ENCODE measurements at regions not wholly inside any gene's neighbourhood (a gene's known extent, or its start where the extent isn't known, plus 50 kb on each side); places are given as distances from the start of the nearest gene placed in this dataset.

GRCh38 chr13:111484959-111485358 lies 164.5 kb downstream of the TEX29 start (continued):
- TF ChIP-seq CTCF (IDR thresholded peaks at IDR 0.05): no peak
- no peak for TF ChIP-seq JAZF1 (CRISPR knock-in tag; IDR thresholded peaks at IDR 0.05)
- TF ChIP-seq RELA (CRISPR knock-in tag; IDR thresholded peaks at IDR 0.05; ENCODE audit: borderline replicate concordance): no peak
- TF ChIP-seq CDX4 (CRISPR knock-in tag; IDR thresholded peaks at IDR 0.05; ENCODE audit: borderline replicate concordance): no peak
- no peak for TF ChIP-seq GRHL2 (CRISPR knock-in tag; IDR thresholded peaks at IDR 0.05; ENCODE audit: insufficient replicate concordance, severe bottlenecking)
- no peak for TF ChIP-seq OVOL2 (CRISPR knock-in tag; IDR thresholded peaks at IDR 0.05; ENCODE audit: borderline replicate concordance)
- TF ChIP-seq ZNF138 (CRISPR knock-in tag; conservative IDR thresholded peaks at IDR 0.05): no peak
- no peak for TF ChIP-seq AR (CRISPR knock-in tag; IDR thresholded peaks at IDR 0.05)
- TF ChIP-seq ESRRA (CRISPR knock-in tag; IDR thresholded peaks at IDR 0.05; ENCODE audit: borderline replicate concordance): no peak
- TF ChIP-seq ZNF671 (CRISPR knock-in tag; IDR thresholded peaks at IDR 0.05): no peak
- no peak for TF ChIP-seq IRF1 (CRISPR knock-in tag; IDR thresholded peaks at IDR 0.05)
- TF ChIP-seq TP53 (CRISPR knock-in tag; IDR thresholded peaks at IDR 0.05): no peak
- TF ChIP-seq USF2 (CRISPR knock-in tag; IDR thresholded peaks at IDR 0.05): no peak

GRCh38 chr13:111485491-111486250 lies 165.2 kb downstream of the TEX29 start:
- ChIA-PET CTCF (no interaction called here), POLR2A (no interaction called here)
- H3K4me1 Mint-ChIP-seq: 0 out of 2 replicates have a peak, but pooled peaks cover 4% of the 10 kb centered on the region
- ATAC-seq: no peak
- no peaks in the 10 kb centered on the region for H3K27me3 Mint-ChIP-seq (ENCODE audit: low read depth)
- no peak overlapping the region for H3K4me3 Mint-ChIP-seq
- peaks cover 26% of the 10 kb centered on the region for H3K36me3 Mint-ChIP-seq
- DNase-seq (ENCODE audit: low spot score): no peak
- H3K27ac Mint-ChIP-seq: no peak overlapping the region
- H3K9me3 Mint-ChIP-seq: peaks cover 36% of the 10 kb centered on the region
- TF ChIP-seq E2F4 (CRISPR knock-in tag; IDR thresholded peaks at IDR 0.05; ENCODE audit: borderline replicate concordance, low read depth) (no peak), RORB (CRISPR knock-in tag; IDR thresholded peaks at IDR 0.05) (no peak), RELA (CRISPR knock-in tag; IDR thresholded peaks at IDR 0.05; ENCODE audit: borderline replicate concordance) (no peak), CTCF (IDR thresholded peaks at IDR 0.05) (no peak), ZNF396 (CRISPR knock-in tag; IDR thresholded peaks at IDR 0.05; ENCODE audit: borderline replicate concordance) (no peak), NFYB (CRISPR knock-in tag; conservative IDR thresholded peaks at IDR 0.05; ENCODE audit: low read depth) (no peak), HMGXB4 (CRISPR knock-in tag; IDR thresholded peaks at IDR 0.05) (no peak), FOXP1 (CRISPR knock-in tag; IDR thresholded peaks at IDR 0.05; ENCODE audit: borderline replicate concordance) (no peak), SOX15 (CRISPR knock-in tag; IDR thresholded peaks at IDR 0.05) (no peak), ZNF423 (CRISPR knock-in tag; IDR thresholded peaks at IDR 0.05) (no peak)

Data from WTC11 (cell line).